ENCODE measurements at regions not wholly inside any gene's neighbourhood (a gene's known extent, or its start where the extent isn't known, plus 50 kb on each side); places are given as distances from the start of the nearest gene placed in this dataset.

GRCh38 chr5:124797665-124798087, 51.2 kb upstream of the ZNF608 start:
- TF ChIP-seq CTCF (IDR thresholded peaks at IDR 0.05 in 2 of 3, conservative IDR thresholded peaks at IDR 0.05 in 1 of 3; ENCODE audit: control insufficient read depth in 2 of 3, extremely low read depth in 1 of 3, insufficient read depth in 1 of 3, low read depth in 3 of 3, low read length in 3 of 3) (no peak), POLR2AphosphoS5 (IDR thresholded peaks at IDR 0.05; ENCODE audit: low read length) (no peak), HCFC1 (IDR thresholded peaks at IDR 0.05; ENCODE audit: low read length) (no peak), POLR2A (IDR thresholded peaks at IDR 0.05; ENCODE audit: low read depth, low read length) (no peak), EZH2 (IDR thresholded peaks at IDR 0.05; ENCODE audit: borderline replicate concordance, control insufficient read depth, low read depth, low read length) (no peak)

All from GM12878 (cell line).